ENCODE measurements at regions not wholly inside any gene's neighbourhood (a gene's known extent, or its start where the extent isn't known, plus 50 kb on each side); places are given as distances from the start of the nearest gene placed in this dataset.
"Not testable (repeated sequence)": the region's sequence is repeated elsewhere in the genome, so short reads cannot be mapped to it uniquely, and the experiment has no call there.

- no peak for DNase-seq (ENCODE audit: low spot score)
These were observed 1055.3 kb downstream of the REEP3 start for GRCh38 chr10:64576497-64576896.

- not testable (repeated sequence) for DNase-seq (ENCODE audit: low spot score)
These were observed 1057.6 kb downstream of the REEP3 start for GRCh38 chr10:64578757-64579156.

GRCh38 chr10:64586934-64587503 lies 1065.8 kb downstream of the REEP3 start:
- no peak for DNase-seq (ENCODE audit: low spot score)

GRCh38 chr10:64594072-64594471 lies 1072.9 kb downstream of the REEP3 start:
- no peak for DNase-seq (ENCODE audit: low spot score)

GRCh38 chr10:64598600-64598999 lies 1077.4 kb downstream of the REEP3 start:
- DNase-seq (ENCODE audit: low spot score), result no peak

- DNase-seq (ENCODE audit: low spot score), result no peak
These were observed 1080.1 kb downstream of the REEP3 start for GRCh38 chr10:64601298-64601697.

- no peak for DNase-seq (ENCODE audit: low spot score)
These were observed 1095.9 kb downstream of the REEP3 start for GRCh38 chr10:64617085-64617484.

- no peak for DNase-seq (ENCODE audit: low spot score)
These were observed 1097.9 kb downstream of the REEP3 start for GRCh38 chr10:64619102-64619501.

GRCh38 chr10:64626924-64627323 lies 1105.7 kb downstream of the REEP3 start:
- no peak for DNase-seq (ENCODE audit: low spot score)

GRCh38 chr10:64630534-64630933 lies 1109.3 kb downstream of the REEP3 start:
- DNase-seq (ENCODE audit: low spot score), result no peak

- no peak for DNase-seq (ENCODE audit: low spot score)
These were observed 1114.7 kb downstream of the REEP3 start for GRCh38 chr10:64635906-64636305.

GRCh38 chr10:64636461-64636860 lies 1115.3 kb downstream of the REEP3 start:
- no peak for DNase-seq (ENCODE audit: low spot score)

GRCh38 chr10:64637939-64638338 lies 1116.7 kb downstream of the REEP3 start:
- DNase-seq (ENCODE audit: low spot score), result no peak

GRCh38 chr10:64648915-64649314 lies 1127.7 kb downstream of the REEP3 start:
- no peak for DNase-seq (ENCODE audit: low spot score)

- no peak for DNase-seq (ENCODE audit: low spot score)
These were observed 1137.3 kb downstream of the REEP3 start for GRCh38 chr10:64658528-64658927.

GRCh38 chr10:64659311-64659710 lies 1138.1 kb downstream of the REEP3 start:
- DNase-seq (ENCODE audit: low spot score), result no peak

- no peak for DNase-seq (ENCODE audit: low spot score)
These were observed 1160.8 kb downstream of the REEP3 start for GRCh38 chr10:64682043-64682442.

GRCh38 chr10:64690194-64690593 lies 1169.0 kb downstream of the REEP3 start:
- no peak for DNase-seq (ENCODE audit: low spot score)

- DNase-seq (ENCODE audit: low spot score), result no peak
These were observed 1178.0 kb downstream of the REEP3 start for GRCh38 chr10:64699244-64699643.

- not testable (repeated sequence) for DNase-seq (ENCODE audit: low spot score)
These were observed 1180.9 kb downstream of the REEP3 start for GRCh38 chr10:64702086-64702485.

- DNase-seq (ENCODE audit: low spot score), result no peak
These were observed 1187.9 kb downstream of the REEP3 start for GRCh38 chr10:64708884-64709681.

GRCh38 chr10:64726466-64726865 lies 1205.3 kb downstream of the REEP3 start:
- DNase-seq (ENCODE audit: low spot score), result no peak

GRCh38 chr10:64731016-64731415 lies 1209.8 kb downstream of the REEP3 start:
- DNase-seq (ENCODE audit: low spot score), result no peak

Measured in AG08395 (cell line).